ENCODE measurements at regions not wholly inside any gene's neighbourhood (a gene's known extent, or its start where the extent isn't known, plus 50 kb on each side); places are given as distances from the start of the nearest gene placed in this dataset.

DNA sequence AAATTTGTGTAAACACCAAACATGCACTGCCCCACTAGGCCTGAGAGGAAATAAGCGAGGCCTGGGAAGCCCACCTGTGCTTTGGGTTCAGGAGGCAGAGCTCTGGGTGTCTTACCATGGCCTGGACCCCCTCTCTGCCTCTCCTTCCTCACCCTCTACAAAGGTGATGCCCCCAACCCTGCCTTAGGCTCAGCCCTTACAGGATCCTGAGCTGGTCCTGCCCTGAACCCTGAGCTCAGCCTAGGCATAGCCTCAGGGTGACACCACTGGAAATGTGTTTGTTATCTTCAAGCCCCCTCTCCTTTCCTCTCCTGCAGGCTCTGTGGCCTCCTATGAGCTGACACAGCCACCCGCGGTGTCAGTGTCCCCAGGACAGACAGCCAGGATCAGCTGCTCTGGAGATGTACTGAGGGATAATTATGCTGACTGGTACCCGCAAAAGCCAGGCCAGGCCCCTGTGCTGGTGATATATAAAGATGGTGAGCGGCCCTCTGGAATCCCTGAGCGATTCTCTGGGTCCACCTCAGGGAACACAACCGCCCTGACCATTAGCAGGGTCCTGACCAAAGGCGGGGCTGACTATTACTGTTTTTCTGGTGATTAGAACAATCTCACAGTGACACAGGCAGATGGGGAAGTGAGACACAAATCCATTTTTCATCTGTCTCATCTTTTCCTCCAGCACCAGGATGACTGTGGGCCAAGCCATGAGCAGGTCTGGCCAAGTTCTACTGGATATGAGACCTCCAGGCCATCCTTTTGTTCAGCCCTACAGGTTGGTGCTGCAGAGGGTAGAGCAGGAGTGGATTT lies 117.8 kb downstream of the GGTLC2 start:
- TF ChIP-seq ZNF549 (tag by site-specific recombination; IDR thresholded peaks at IDR 0.05) (no peak), MZF1 (tag by site-specific recombination; IDR thresholded peaks at IDR 0.05; ENCODE audit: borderline replicate concordance) (no peak), ZBTB1 (tag by site-specific recombination; IDR thresholded peaks at IDR 0.05) (no peak), ZNF473 (tag by site-specific recombination; IDR thresholded peaks at IDR 0.05) (no peak)
- TF ChIP-seq, protein P1, sequence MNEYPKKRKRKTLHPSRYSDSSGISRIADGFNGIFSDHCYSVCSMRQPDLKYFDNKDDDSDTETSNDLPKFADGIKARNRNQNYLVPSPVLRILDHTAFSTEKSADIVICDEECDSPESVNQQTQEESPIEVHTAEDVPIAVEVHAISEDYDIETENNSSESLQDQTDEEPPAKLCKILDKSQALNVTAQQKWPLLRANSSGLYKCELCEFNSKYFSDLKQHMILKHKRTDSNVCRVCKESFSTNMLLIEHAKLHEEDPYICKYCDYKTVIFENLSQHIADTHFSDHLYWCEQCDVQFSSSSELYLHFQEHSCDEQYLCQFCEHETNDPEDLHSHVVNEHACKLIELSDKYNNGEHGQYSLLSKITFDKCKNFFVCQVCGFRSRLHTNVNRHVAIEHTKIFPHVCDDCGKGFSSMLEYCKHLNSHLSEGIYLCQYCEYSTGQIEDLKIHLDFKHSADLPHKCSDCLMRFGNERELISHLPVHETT (tag by site-specific recombination; IDR thresholded peaks at IDR 0.05) = no peak

Data from HEK293 (cell line).